ENCODE measurements at regions not wholly inside any gene's neighbourhood (a gene's known extent, or its start where the extent isn't known, plus 50 kb on each side); places are given as distances from the start of the nearest gene placed in this dataset.

GRCh38 chr5:98460536-98460935 lies 312.9 kb upstream of the RGMB start:
- DNase-seq = no peak
- no peaks in the 10 kb centered on the region for H3K36me3 ChIP-seq (replicated peaks; ENCODE audit: control insufficient read depth, insufficient read depth, low read length)
- H3K27me3 ChIP-seq (ENCODE audit: control insufficient read depth, insufficient read depth, low read length) = no peaks in the 10 kb centered on the region
- no peak overlapping the region for H3K4me3 ChIP-seq (ENCODE audit: insufficient read depth, low read depth, low read length)

- DNase-seq = no peak
- Histone ChIP-seq H3K27me3 (ENCODE audit: control insufficient read depth, insufficient read depth, low read length) (no peaks in the 10 kb centered on the region), H3K4me3 (ENCODE audit: insufficient read depth, low read depth, low read length) (no peak overlapping the region), H3K36me3 (replicated peaks; ENCODE audit: control insufficient read depth, insufficient read depth, low read length) (no peaks in the 10 kb centered on the region)
Measured at GRCh38 chr5:98461485-98461884, 312.0 kb upstream of the RGMB start.

- Histone ChIP-seq H3K4me3 (ENCODE audit: insufficient read depth, low read depth, low read length) (no peak overlapping the region), H3K36me3 (replicated peaks; ENCODE audit: control insufficient read depth, insufficient read depth, low read length) (no peaks in the 10 kb centered on the region)
- no peak for DNase-seq
Measured at GRCh38 chr5:98463222-98463621, 310.2 kb upstream of the RGMB start.

GRCh38 chr5:98463676-98464075 lies 309.8 kb upstream of the RGMB start:
- no peaks in the 10 kb centered on the region for H3K36me3 ChIP-seq (replicated peaks; ENCODE audit: control insufficient read depth, insufficient read depth, low read length)
- no peak overlapping the region for H3K4me3 ChIP-seq (ENCODE audit: insufficient read depth, low read depth, low read length)
- DNase-seq = no peak
- no peaks in the 10 kb centered on the region for H3K27me3 ChIP-seq (ENCODE audit: control insufficient read depth, insufficient read depth, low read length)

More at GRCh38 chr5:98463222-98463621, 310.2 kb upstream of the RGMB start:
- no peaks in the 10 kb centered on the region for H3K27me3 ChIP-seq (ENCODE audit: control insufficient read depth, insufficient read depth, low read length)

GRCh38 chr5:98464737-98465330 lies 308.6 kb upstream of the RGMB start:
- Histone ChIP-seq H3K4me3 (ENCODE audit: insufficient read depth, low read depth, low read length) (no peak overlapping the region), H3K27me3 (ENCODE audit: control insufficient read depth, insufficient read depth, low read length) (no peaks in the 10 kb centered on the region), H3K36me3 (replicated peaks; ENCODE audit: control insufficient read depth, insufficient read depth, low read length) (no peaks in the 10 kb centered on the region)
- no peak for DNase-seq

GRCh38 chr5:98468188-98468869 lies 305.1 kb upstream of the RGMB start:
- no peak for DNase-seq

GRCh38 chr5:98470747-98471146 lies 302.7 kb upstream of the RGMB start:
- no peak for DNase-seq
- Histone ChIP-seq H3K27me3 (ENCODE audit: control insufficient read depth, insufficient read depth, low read length) (no peaks in the 10 kb centered on the region), H3K36me3 (replicated peaks; ENCODE audit: control insufficient read depth, insufficient read depth, low read length) (no peaks in the 10 kb centered on the region), H3K4me3 (ENCODE audit: insufficient read depth, low read depth, low read length) (no peak overlapping the region)

More at GRCh38 chr5:98468188-98468869, 305.1 kb upstream of the RGMB start:
- Histone ChIP-seq H3K36me3 (replicated peaks; ENCODE audit: control insufficient read depth, insufficient read depth, low read length) (no peaks in the 10 kb centered on the region), H3K4me3 (ENCODE audit: insufficient read depth, low read depth, low read length) (no peak overlapping the region), H3K27me3 (ENCODE audit: control insufficient read depth, insufficient read depth, low read length) (no peaks in the 10 kb centered on the region)

- H3K36me3 ChIP-seq (replicated peaks; ENCODE audit: control insufficient read depth, insufficient read depth, low read length) = no peaks in the 10 kb centered on the region
Measured at GRCh38 chr5:98471458-98471857, 302.0 kb upstream of the RGMB start.

GRCh38 chr5:98474216-98474615 lies 299.2 kb upstream of the RGMB start:
- H3K27me3 ChIP-seq (ENCODE audit: control insufficient read depth, insufficient read depth, low read length) = no peaks in the 10 kb centered on the region
- H3K36me3 ChIP-seq (replicated peaks; ENCODE audit: control insufficient read depth, insufficient read depth, low read length) = no peaks in the 10 kb centered on the region
- no peak overlapping the region for H3K4me3 ChIP-seq (ENCODE audit: insufficient read depth, low read depth, low read length)
- DNase-seq = no peak

More at GRCh38 chr5:98471458-98471857, 302.0 kb upstream of the RGMB start:
- H3K27me3 ChIP-seq (ENCODE audit: control insufficient read depth, insufficient read depth, low read length) = no peaks in the 10 kb centered on the region
- no peak overlapping the region for H3K4me3 ChIP-seq (ENCODE audit: insufficient read depth, low read depth, low read length)
- no peak for DNase-seq

- Histone ChIP-seq H3K36me3 (replicated peaks; ENCODE audit: control insufficient read depth, insufficient read depth, low read length) (no peaks in the 10 kb centered on the region), H3K27me3 (ENCODE audit: control insufficient read depth, insufficient read depth, low read length) (no peaks in the 10 kb centered on the region), H3K4me3 (ENCODE audit: insufficient read depth, low read depth, low read length) (no peak overlapping the region)
- DNase-seq = no peak
Measured at GRCh38 chr5:98474782-98475181, 298.7 kb upstream of the RGMB start.

GRCh38 chr5:98482321-98483300 lies 290.9 kb upstream of the RGMB start:
- DNase-seq = no peak
- H3K36me3 ChIP-seq (replicated peaks; ENCODE audit: control insufficient read depth, insufficient read depth, low read length) = no peaks in the 10 kb centered on the region
- H3K27me3 ChIP-seq (ENCODE audit: control insufficient read depth, insufficient read depth, low read length) = no peaks in the 10 kb centered on the region
- no peak overlapping the region for H3K4me3 ChIP-seq (ENCODE audit: insufficient read depth, low read depth, low read length)

GRCh38 chr5:98483301-98483685 lies 290.2 kb upstream of the RGMB start:
- no peaks in the 10 kb centered on the region for H3K36me3 ChIP-seq (replicated peaks; ENCODE audit: control insufficient read depth, insufficient read depth, low read length)
- DNase-seq = no peak
- no peaks in the 10 kb centered on the region for H3K27me3 ChIP-seq (ENCODE audit: control insufficient read depth, insufficient read depth, low read length)

GRCh38 chr5:98489021-98489420 lies 284.4 kb upstream of the RGMB start:
- no peak overlapping the region for H3K4me3 ChIP-seq (ENCODE audit: insufficient read depth, low read depth, low read length)
- no peaks in the 10 kb centered on the region for H3K36me3 ChIP-seq (replicated peaks; ENCODE audit: control insufficient read depth, insufficient read depth, low read length)
- H3K27me3 ChIP-seq (ENCODE audit: control insufficient read depth, insufficient read depth, low read length) = no peaks in the 10 kb centered on the region
- no peak for DNase-seq

More at GRCh38 chr5:98483301-98483685, 290.2 kb upstream of the RGMB start:
- H3K4me3 ChIP-seq (ENCODE audit: insufficient read depth, low read depth, low read length) = no peak overlapping the region

GRCh38 chr5:98490348-98490747 lies 283.1 kb upstream of the RGMB start:
- no peak overlapping the region for H3K4me3 ChIP-seq (ENCODE audit: insufficient read depth, low read depth, low read length)
- no peaks in the 10 kb centered on the region for H3K36me3 ChIP-seq (replicated peaks; ENCODE audit: control insufficient read depth, insufficient read depth, low read length)
- H3K27me3 ChIP-seq (ENCODE audit: control insufficient read depth, insufficient read depth, low read length) = no peaks in the 10 kb centered on the region
- DNase-seq = no peak

GRCh38 chr5:98492258-98492657 lies 281.2 kb upstream of the RGMB start:
- no peak for DNase-seq
- Histone ChIP-seq H3K36me3 (replicated peaks; ENCODE audit: control insufficient read depth, insufficient read depth, low read length) (no peaks in the 10 kb centered on the region), H3K27me3 (ENCODE audit: control insufficient read depth, insufficient read depth, low read length) (no peaks in the 10 kb centered on the region), H3K4me3 (ENCODE audit: insufficient read depth, low read depth, low read length) (no peak overlapping the region)

Data from H7 (cell line).